OCI-LY1 (cell line): ENCODE measurements at regions not wholly inside any gene's neighbourhood (a gene's known extent, or its start where the extent isn't known, plus 50 kb on each side); places are given as distances from the start of the nearest gene placed in this dataset.

Experiments used
- EZH2 ChIP-seq: fragments of 200-600 bp; sonication (generic), shearing (Covaris generic); IDR thresholded peaks from 2 replicates; pipeline ENCODE4 v1.8.0; 2017; ENCODE audit warnings: borderline replicate concordance, mixed run types, mild to moderate bottlenecking, antibody characterized with exemption, low read length, moderate library complexity, mixed read lengths
- TF ChIP-seq, protein P1 (sequence below): fragments of 200-600 bp; sonication (generic), shearing (Covaris generic); IDR thresholded peaks from 2 replicates; pipeline ENCODE4 v1.5.1; 2017; ENCODE audit warnings: mild to moderate bottlenecking, antibody characterized with exemption, low read length, moderate library complexity, mixed read lengths

- TF ChIP-seq, protein P1, sequence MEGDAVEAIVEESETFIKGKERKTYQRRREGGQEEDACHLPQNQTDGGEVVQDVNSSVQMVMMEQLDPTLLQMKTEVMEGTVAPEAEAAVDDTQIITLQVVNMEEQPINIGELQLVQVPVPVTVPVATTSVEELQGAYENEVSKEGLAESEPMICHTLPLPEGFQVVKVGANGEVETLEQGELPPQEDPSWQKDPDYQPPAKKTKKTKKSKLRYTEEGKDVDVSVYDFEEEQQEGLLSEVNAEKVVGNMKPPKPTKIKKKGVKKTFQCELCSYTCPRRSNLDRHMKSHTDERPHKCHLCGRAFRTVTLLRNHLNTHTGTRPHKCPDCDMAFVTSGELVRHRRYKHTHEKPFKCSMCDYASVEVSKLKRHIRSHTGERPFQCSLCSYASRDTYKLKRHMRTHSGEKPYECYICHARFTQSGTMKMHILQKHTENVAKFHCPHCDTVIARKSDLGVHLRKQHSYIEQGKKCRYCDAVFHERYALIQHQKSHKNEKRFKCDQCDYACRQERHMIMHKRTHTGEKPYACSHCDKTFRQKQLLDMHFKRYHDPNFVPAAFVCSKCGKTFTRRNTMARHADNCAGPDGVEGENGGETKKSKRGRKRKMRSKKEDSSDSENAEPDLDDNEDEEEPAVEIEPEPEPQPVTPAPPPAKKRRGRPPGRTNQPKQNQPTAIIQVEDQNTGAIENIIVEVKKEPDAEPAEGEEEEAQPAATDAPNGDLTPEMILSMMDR, result no peak
- no peak for TF ChIP-seq EZH2
Measured at GRCh38 chr5:89580976-89581375, 698.0 kb upstream of the MEF2C start.
